ENCODE measurements at regions not wholly inside any gene's neighbourhood (a gene's known extent, or its start where the extent isn't known, plus 50 kb on each side); places are given as distances from the start of the nearest gene placed in this dataset.

DNA sequence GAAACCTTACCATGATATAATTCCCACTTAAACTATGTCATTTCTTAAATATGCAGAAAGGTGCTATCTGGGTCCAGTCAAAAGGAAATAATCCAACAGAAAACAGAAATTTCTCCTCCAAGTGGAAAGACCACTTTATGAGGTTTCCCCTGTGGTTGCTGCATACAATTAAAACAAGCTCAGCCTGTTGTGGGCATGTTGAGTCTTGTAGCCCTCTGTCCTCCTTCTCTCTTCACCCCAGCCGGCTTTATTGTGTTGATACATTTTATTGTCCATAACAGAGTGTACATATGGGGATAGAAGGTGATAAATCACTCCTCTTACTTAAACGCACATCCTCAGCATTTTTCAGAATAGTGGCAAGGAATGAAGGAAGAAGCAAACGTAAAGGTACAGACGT, 126.0 kb upstream of the MTNR1B start:
- H3K36me3 Mint-ChIP-seq (ENCODE audit: low read depth), result no peaks in the 10 kb centered on the region
- no peak for DNase-seq
- no peak overlapping the region for H3K27ac Mint-ChIP-seq
- no peaks in the 10 kb centered on the region for H3K4me1 Mint-ChIP-seq
- POLR2A ChIA-PET, result no interaction called here
- no peak overlapping the region for H3K4me3 Mint-ChIP-seq
- CTCF ChIA-PET, result no interaction called here
- H3K27me3 Mint-ChIP-seq, result no peaks in the 10 kb centered on the region
- no peaks in the 10 kb centered on the region for H3K9me3 Mint-ChIP-seq

DNA sequence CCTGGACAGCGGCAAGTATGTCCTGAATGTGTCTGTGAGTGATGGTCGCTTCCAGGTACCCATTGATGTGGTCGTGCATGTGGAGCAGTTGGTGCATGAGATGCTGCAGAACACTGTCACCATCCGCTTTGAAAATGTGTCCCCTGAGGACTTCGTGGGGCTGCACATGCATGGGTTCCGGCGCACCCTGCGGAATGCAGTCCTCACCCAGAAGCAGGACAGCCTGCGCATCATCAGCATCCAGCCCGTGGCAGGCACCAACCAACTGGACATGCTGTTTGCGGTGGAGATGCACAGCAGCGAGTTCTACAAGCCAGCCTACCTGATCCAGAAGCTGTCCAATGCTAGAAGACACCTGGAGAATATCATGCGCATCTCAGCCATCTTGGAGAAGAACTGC, 125.3 kb upstream of the MTNR1B start:
- no peak overlapping the region for H3K27ac Mint-ChIP-seq

DNA sequence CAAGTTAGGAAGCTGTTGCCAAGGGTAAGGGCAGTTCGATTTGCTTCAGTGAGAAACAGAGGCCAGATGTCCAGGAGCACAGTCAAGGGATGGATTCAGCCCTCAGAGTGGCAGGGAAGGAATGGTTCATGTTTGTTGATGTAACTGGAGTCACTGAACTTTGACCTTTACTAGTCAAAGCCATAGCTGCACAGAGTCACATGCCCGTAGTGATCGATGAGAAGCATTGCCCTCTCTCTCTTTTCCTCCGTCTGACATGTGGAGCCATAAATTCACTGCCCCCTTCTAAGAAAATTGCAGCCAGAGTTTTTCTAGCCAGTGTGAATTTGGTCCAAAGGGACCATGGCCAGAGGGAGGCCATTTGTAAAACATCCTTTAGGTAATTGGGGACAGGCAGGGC, 124.1 kb upstream of the MTNR1B start:
- ChIA-PET POLR2A (no interaction called here), CTCF (no interaction called here)
- no peak for DNase-seq
- H3K27ac Mint-ChIP-seq, result no peak overlapping the region
- H3K4me3 Mint-ChIP-seq, result no peak overlapping the region
- no peaks in the 10 kb centered on the region for H3K9me3 Mint-ChIP-seq
- H3K36me3 Mint-ChIP-seq (ENCODE audit: low read depth), result no peaks in the 10 kb centered on the region
- H3K4me1 Mint-ChIP-seq, result no peaks in the 10 kb centered on the region
- H3K27me3 Mint-ChIP-seq, result no peaks in the 10 kb centered on the region

More for the DNA sequence above, 125.3 kb upstream of the MTNR1B start:
- no peak for DNase-seq
- Mint-ChIP-seq H3K36me3 (ENCODE audit: low read depth) (no peaks in the 10 kb centered on the region), H3K4me3 (no peak overlapping the region), H3K4me1 (no peaks in the 10 kb centered on the region), H3K9me3 (no peaks in the 10 kb centered on the region), H3K27me3 (no peaks in the 10 kb centered on the region)
- ChIA-PET CTCF (no interaction called here), POLR2A (no interaction called here)

DNA sequence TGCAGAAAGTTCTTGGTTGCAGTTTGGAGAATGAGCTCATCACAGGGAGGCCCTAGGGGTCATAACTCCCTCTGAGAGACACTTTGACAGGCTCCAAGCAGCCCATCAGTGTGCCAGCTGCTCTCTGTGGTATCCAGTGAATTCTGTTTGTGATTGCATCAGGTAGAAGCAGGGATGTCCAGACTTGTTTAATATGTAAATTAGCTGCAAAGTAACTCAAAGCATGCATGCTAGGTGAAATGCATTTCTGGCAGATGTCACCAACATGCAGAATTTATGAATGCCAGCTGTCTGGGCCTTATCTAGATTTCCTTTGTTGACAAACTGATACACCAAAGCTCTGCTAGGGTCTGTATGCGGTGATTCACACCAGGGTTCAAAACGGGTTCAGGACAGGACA, 123.6 kb upstream of the MTNR1B start:
- CTCF ChIA-PET, result no interaction called here
- POLR2A ChIA-PET, result no interaction called here
- no peak overlapping the region for H3K4me3 Mint-ChIP-seq

DNA sequence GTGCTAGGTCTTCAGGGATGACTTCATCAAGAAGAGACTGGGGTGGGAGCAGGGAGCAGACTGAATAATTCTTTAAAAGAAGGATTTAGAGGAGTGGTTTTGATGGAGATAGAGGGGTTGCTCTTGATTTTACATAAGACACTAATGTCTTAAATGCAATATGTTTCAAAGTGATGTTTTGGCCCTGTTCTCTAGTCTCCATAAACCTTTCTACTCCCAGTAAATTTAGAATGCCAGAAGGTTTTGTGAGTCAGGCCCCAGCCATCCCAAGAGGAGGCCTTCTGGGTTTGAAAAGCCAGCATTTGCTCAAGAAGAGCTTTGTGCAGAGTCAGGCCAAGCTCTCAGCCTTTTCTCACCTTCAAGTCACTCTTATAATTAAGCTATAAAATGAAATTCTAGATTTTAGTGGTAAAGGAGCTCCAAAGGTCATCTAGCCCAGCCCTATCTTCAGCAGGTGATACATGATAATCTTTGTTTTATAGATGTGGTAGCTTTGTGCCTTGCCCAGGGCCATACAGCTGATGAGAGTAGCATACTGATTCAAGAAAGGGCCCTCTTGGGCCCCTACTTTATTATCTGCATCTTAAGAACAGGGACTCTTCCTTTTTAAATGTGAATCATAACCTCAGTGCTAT, 122.8 kb upstream of the MTNR1B start:
- Mint-ChIP-seq H3K9me3 (no peaks in the 10 kb centered on the region), H3K4me3 (no peak overlapping the region), H3K36me3 (ENCODE audit: low read depth) (no peaks in the 10 kb centered on the region), H3K4me1 (no peaks in the 10 kb centered on the region), H3K27me3 (no peaks in the 10 kb centered on the region), H3K27ac (no peak overlapping the region)
- CTCF ChIA-PET, result no interaction called here
- POLR2A ChIA-PET, result no interaction called here
- DNase-seq, result no peak

More for the DNA sequence above, 123.6 kb upstream of the MTNR1B start:
- Mint-ChIP-seq H3K36me3 (ENCODE audit: low read depth) (no peaks in the 10 kb centered on the region), H3K4me1 (no peaks in the 10 kb centered on the region), H3K9me3 (no peaks in the 10 kb centered on the region), H3K27me3 (no peaks in the 10 kb centered on the region), H3K27ac (no peak overlapping the region)
- no peak for DNase-seq

DNA sequence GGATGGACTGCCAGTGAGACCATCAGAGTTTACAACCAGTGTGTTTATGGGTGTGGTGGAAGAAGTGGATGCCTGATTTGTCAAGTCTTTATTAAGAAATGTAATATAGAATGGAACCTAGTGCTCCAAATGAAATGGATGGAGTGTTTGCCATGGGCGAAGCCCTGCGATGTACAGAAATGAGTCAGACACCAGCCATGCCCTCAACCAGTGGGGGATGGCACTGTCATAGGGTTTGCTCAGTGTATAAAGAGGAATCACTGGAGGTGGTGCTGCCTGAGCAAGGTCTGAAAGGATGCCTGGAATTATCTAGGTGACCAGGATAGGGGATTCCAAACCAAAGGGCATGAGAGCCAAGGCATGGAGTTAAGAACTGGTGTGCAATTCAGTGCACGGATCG, 120.9 kb upstream of the MTNR1B start:
- Mint-ChIP-seq H3K36me3 (ENCODE audit: low read depth) (no peaks in the 10 kb centered on the region), H3K27ac (no peak overlapping the region), H3K9me3 (no peaks in the 10 kb centered on the region), H3K27me3 (no peaks in the 10 kb centered on the region), H3K4me1 (no peaks in the 10 kb centered on the region), H3K4me3 (no peak overlapping the region)
- POLR2A ChIA-PET, result no interaction called here
- CTCF ChIA-PET, result no interaction called here
- DNase-seq, result no peak

DNA sequence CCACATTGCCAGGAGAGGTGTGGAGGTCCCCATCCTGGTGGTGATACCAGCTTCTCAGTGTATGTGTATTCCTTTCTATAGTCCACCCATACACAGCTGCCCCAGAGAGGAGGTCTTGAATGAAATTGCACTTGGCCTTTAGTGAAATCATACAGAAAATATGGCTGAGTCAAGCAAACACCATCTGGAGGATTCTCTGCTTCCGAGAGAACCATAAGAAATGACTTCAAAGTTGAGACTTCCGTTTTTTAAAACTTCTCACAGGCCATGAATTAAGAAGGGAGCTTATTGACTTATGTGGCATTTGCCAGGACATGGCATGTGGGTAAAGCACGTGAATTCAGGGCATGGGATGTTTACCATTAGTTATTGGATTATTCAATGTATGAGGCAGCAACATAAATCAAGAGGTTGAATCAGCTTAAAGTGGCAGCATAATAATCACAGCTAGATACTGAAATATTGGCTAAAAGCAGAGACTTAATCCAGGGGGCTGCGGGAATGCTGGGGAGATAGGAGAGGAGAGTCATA, 119.1 kb upstream of the MTNR1B start:
- Mint-ChIP-seq H3K4me1 (no peaks in the 10 kb centered on the region), H3K4me3 (no peak overlapping the region), H3K27ac (no peak overlapping the region), H3K9me3 (no peaks in the 10 kb centered on the region), H3K36me3 (ENCODE audit: low read depth) (no peaks in the 10 kb centered on the region), H3K27me3 (no peaks in the 10 kb centered on the region)
- DNase-seq, result no peak
- ChIA-PET CTCF (no interaction called here), POLR2A (no interaction called here)

DNA sequence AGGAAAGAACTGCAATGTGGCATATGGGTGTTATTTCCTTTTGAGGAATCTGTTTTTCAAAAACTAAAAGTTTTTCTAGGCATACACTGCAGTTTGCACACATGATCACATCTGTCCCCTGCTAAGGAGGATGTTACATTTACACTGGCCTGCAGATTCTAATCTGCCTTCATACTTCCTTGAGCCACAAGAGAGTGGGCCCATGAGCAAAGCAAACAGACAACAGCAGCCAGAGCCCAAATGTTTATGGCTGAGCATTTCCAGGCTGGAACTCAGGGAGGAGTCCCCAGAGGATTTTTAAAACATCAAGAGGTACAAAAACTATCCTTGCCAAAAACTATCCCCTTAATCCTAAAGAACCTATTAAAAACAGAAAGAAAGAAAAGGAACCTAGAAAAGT, 117.2 kb upstream of the MTNR1B start:
- ChIA-PET POLR2A (no interaction called here), CTCF (no interaction called here)
- H3K4me1 Mint-ChIP-seq, result no peaks in the 10 kb centered on the region
- H3K36me3 Mint-ChIP-seq (ENCODE audit: low read depth), result no peaks in the 10 kb centered on the region
- no peak overlapping the region for H3K4me3 Mint-ChIP-seq
- no peak overlapping the region for H3K27ac Mint-ChIP-seq
- DNase-seq, result no peak
- no peaks in the 10 kb centered on the region for H3K27me3 Mint-ChIP-seq
- no peaks in the 10 kb centered on the region for H3K9me3 Mint-ChIP-seq

DNA sequence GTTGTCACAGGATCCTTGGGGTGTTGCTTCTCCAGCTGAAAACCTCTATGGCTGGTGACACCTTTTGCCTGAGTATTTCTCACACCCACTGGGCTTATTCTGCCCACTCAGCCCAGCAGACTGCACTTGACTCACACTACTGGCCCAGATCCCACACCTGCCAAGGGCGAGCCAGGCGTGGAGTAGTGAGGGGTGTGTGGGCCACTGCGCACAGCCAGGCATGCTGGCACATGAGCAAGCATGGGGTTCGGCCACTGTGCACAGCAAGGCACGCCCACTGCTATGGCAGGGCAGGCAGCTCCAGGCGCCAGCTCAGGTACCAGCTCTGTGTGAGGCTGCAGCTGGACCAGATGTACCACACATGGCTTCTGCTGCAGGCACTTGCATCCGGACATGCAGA, 116.5 kb upstream of the MTNR1B start:
- Mint-ChIP-seq H3K4me3 (no peak overlapping the region), H3K4me1 (no peaks in the 10 kb centered on the region), H3K9me3 (no peaks in the 10 kb centered on the region), H3K27ac (no peak overlapping the region), H3K27me3 (no peaks in the 10 kb centered on the region), H3K36me3 (ENCODE audit: low read depth) (no peaks in the 10 kb centered on the region)
- ChIA-PET POLR2A (no interaction called here), CTCF (no interaction called here)
- DNase-seq, result no peak

DNA sequence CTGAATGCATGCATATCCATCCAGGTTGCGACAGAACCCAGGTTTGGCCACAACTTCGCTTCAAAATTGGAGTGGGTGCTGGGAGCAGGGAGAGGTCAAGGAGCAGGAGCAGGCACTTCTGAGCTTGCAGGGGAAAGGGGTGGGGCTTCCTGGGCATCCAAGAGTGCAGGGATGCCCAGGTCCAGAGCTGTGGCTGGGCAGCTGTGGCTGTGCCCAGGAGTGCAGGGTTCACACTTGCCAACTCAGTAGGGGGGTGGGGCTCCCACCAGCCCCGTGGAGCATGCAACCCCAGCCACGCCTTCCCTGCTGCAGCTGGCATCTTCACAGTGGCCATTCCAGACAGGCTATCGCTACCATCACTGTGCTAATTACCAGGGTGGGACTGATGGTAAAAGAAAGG, 115.3 kb upstream of the MTNR1B start:
- no peak overlapping the region for H3K27ac Mint-ChIP-seq
- H3K4me3 Mint-ChIP-seq, result no peak overlapping the region
- H3K36me3 Mint-ChIP-seq (ENCODE audit: low read depth), result no peaks in the 10 kb centered on the region
- no peaks in the 10 kb centered on the region for H3K4me1 Mint-ChIP-seq
- POLR2A ChIA-PET, result no interaction called here
- CTCF ChIA-PET, result no interaction called here
- no peaks in the 10 kb centered on the region for H3K9me3 Mint-ChIP-seq
- DNase-seq, result no peak
- H3K27me3 Mint-ChIP-seq, result peaks cover 2% of the 10 kb centered on the region

DNA sequence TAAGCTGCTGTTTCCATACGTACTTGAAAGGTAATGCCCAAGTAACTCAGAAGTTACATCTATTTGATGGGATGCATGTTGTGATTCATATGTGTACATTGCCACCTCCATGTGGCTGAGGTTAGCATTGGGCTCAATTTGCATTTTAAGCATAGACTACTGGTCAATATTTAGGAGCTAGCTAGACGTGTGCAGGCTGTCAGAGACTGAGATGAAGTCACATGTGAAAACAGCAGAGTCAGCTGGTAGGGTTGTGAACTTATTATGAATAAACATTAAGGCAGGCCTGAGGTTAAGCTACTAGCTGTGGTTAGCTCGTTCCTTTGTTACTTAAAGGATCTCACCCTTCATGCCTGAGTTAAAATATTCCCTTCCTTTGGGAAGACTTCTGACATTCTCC, 114.5 kb upstream of the MTNR1B start:
- Mint-ChIP-seq H3K4me1 (no peaks in the 10 kb centered on the region), H3K36me3 (ENCODE audit: low read depth) (no peaks in the 10 kb centered on the region), H3K4me3 (no peak overlapping the region), H3K27ac (no peak overlapping the region), H3K9me3 (no peaks in the 10 kb centered on the region), H3K27me3 (peaks cover 2% of the 10 kb centered on the region)
- ChIA-PET POLR2A (no interaction called here), CTCF (no interaction called here)
- no peak for DNase-seq

DNA sequence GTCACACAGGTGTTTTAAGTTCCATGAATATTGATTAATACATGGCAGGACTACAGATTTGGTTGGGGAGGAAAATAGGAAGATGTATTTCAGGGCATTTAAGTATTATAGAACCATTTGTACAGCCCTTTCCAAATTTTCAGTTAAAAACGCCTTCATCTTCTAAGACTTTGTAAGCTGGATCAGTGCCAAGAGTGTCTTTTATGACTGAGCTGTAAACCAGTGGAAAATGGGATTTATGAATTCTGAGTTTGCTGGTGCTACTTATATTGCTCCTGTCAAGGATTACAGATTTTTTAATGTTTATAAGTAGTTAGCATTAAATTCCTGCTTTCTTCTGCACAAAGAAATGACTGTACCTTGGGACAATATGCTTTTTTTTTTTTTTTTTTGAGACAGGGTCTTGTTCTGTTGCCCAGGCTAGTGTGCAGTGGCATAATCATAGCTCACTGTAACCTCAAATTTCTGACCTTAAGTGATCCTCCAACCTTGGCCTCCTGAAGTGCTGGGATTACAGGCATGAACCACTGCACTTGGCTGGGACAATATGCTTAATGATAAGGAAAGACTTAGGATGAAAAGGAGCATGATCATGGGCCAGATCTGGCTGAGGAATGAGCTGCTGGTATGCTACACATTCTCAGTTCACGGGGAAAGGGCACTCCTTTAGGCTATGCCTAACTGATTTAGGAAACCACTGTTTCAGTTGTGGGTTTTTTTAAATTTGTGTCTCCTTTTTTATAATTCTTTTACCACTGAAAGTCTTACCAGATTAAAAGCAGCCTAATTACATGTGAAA, 113.6 kb upstream of the MTNR1B start:
- CTCF ChIA-PET, result interaction anchor here (0.5 kb wide), 1 partner anchor 419 kb away, joined by 3 read pairs; no protein-coding TSS in a partner anchor
- Mint-ChIP-seq H3K27ac (no peak overlapping the region), H3K27me3 (peaks cover 2% of the 10 kb centered on the region), H3K4me3 (no peak overlapping the region), H3K9me3 (no peaks in the 10 kb centered on the region), H3K36me3 (ENCODE audit: low read depth) (no peaks in the 10 kb centered on the region), H3K4me1 (no peaks in the 10 kb centered on the region)
- DNase-seq, result no peak
- POLR2A ChIA-PET, result no interaction called here

DNA sequence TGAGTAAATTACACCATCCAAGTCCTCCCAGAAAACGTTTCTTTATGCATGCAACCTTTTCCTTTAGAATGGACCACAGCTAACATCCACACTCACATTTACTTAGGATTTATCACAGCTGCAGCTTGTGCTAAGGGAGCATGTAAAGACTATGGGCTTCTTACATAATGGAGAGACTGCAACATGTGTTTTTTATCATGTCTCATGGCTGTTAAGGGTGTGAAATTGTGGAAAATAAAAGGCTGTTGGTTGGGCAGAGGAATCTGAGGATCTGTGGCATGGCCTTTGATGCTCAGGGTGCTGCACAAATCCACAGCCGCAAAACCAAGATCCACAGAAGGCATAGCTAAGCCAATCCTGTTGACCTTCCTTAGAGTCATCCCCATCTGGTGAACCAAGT, 112.0 kb upstream of the MTNR1B start:
- no peak overlapping the region for H3K4me3 Mint-ChIP-seq

DNA sequence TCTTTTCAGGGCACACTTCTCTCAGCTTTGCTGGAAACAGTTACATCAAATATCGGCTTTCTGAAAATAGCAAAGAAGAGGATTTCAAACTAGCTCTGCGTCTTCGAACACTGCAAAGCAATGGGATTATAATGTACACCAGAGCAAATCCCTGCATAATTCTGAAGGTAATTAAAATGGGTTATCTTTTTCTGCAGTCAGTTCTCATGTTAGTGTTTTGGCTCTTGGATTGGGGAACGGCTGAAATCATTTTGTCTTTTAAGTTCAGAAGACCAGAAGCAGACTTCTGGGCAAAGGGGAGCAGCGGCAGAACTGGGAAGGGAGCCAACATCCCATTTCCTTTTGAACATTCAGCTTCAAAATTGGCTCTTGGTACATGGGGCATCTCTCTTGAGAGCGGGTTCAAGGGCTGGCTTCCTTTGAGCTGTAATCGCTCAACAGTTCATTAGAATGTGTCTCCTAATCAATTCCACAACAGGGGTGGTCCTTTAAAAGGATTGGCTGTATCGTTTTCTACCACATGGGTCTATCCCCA, 110.2 kb upstream of the MTNR1B start:
- H3K9me3 Mint-ChIP-seq, result no peaks in the 10 kb centered on the region
- CTCF ChIA-PET, result no interaction called here
- no peak for DNase-seq
- H3K27ac Mint-ChIP-seq, result no peak overlapping the region
- H3K4me3 Mint-ChIP-seq, result no peak overlapping the region
- POLR2A ChIA-PET, result no interaction called here
- peaks cover 2% of the 10 kb centered on the region for H3K27me3 Mint-ChIP-seq
- no peaks in the 10 kb centered on the region for H3K4me1 Mint-ChIP-seq
- H3K36me3 Mint-ChIP-seq (ENCODE audit: low read depth), result no peaks in the 10 kb centered on the region

More for the DNA sequence above, 112.0 kb upstream of the MTNR1B start:
- Mint-ChIP-seq H3K9me3 (no peaks in the 10 kb centered on the region), H3K36me3 (ENCODE audit: low read depth) (no peaks in the 10 kb centered on the region), H3K27me3 (peaks cover 2% of the 10 kb centered on the region), H3K27ac (no peak overlapping the region), H3K4me1 (no peaks in the 10 kb centered on the region)
- ChIA-PET CTCF (no interaction called here), POLR2A (no interaction called here)
- DNase-seq, result no peak
